Lung (tissue), 11 donors: ENCODE measurements at regions not wholly inside any gene's neighbourhood (a gene's known extent, or its start where the extent isn't known, plus 50 kb on each side); places are given as distances from the start of the nearest gene placed in this dataset.

Experiments
- ATAC-seq: fragments of 200-7000 bp; cut with Tn5 transposase; one replicate; pipeline ENCODE4 v1.9.1; 2020; ENCODE audit warnings: moderate number of reproducible peaks; ENCODE audit not compliant: insufficient read depth, low FRiP score
- DNase-seq, 3 donors: peaks; one replicate each; pipeline ENCODE4 v3.0.0-alpha.2; 2013 to 2017
- H3K27ac ChIP-seq, 2 donors: one replicate each; pipeline ENCODE4 v1.5.1; 2013; ENCODE audit warnings: mild to moderate bottlenecking in 2 of 2, moderate library complexity in 2 of 2, control low read depth in 1 of 2, inconsistent platforms in 1 of 2, low read depth in 1 of 2, low read length in 1 of 2
- H3K27me3 ChIP-seq, 3 donors: one replicate each; pipeline ENCODE4 v1.5.1; 2013; ENCODE audit warnings: low read length in 2 of 3; ENCODE audit not compliant: control insufficient read depth in 3 of 3, insufficient read depth in 3 of 3
- H3K36me3 ChIP-seq, 4 donors: one replicate each; pipeline ENCODE4 v1.5.1; 2013; ENCODE audit warnings: low read length in 4 of 4, mild to moderate bottlenecking in 1 of 4, moderate library complexity in 1 of 4; ENCODE audit not compliant: control insufficient read depth in 4 of 4, insufficient read depth in 4 of 4
- H3K4me1 ChIP-seq, 5 donors: one replicate each; pipeline ENCODE4 v1.5.1; 2013; ENCODE audit warnings: low read length in 5 of 5, mild to moderate bottlenecking in 2 of 5, moderate library complexity in 1 of 5; ENCODE audit not compliant: control insufficient read depth in 5 of 5, insufficient read depth in 5 of 5
- H3K4me3 ChIP-seq: one replicate; pipeline ENCODE4 v1.5.1; 2013; ENCODE audit warnings: mild to moderate bottlenecking, control low read depth, moderate library complexity
- H3K9ac ChIP-seq, 2 donors: one replicate each; pipeline ENCODE4 v1.5.1; 2013; ENCODE audit warnings: low read length in 2 of 2, control low read depth in 1 of 2; ENCODE audit not compliant: insufficient read depth in 1 of 2
- H3K9me3 ChIP-seq, 4 donors: one replicate each; pipeline ENCODE4 v1.5.1; 2013; ENCODE audit warnings: low read length in 3 of 4, mild to moderate bottlenecking in 1 of 4, moderate library complexity in 1 of 4; ENCODE audit not compliant: control insufficient read depth in 4 of 4, insufficient read depth in 3 of 4
- CTCF ChIP-seq: IDR thresholded peaks from 2 replicates; pipeline ENCODE4 v1.5.1; 2012; ENCODE audit warnings: mild to moderate bottlenecking; ENCODE audit errors: control extremely low read depth, extremely low read depth
- WGBS, 2 donors: extraction: QIAGEN DNeasy Blood & Tissue Kit; methylation state at CpG; one replicate each; pipeline ENCODE4 v1.1.7; 2013; 5-methylcytosine and 5-hydroxymethylcytosine counted together
- donor health status: control.
- donor health status: control.
- donor health status: Bipolar disorder and iron deficiency.
- donor health status: healthy.
- donor health status: DM: yes; HTN: yes; CAD: no.

GRCh38 chr3:14329842-14330241, 72.6 kb upstream of the SLC6A6 start:
- no peaks in the 10 kb centered on the region for H3K27me3 ChIP-seq

GRCh38 chr3:14330508-14330907, 71.9 kb upstream of the SLC6A6 start:
- DNase-seq (no peak), ATAC-seq (no peak)
- 95 to 96% methylated on average over 10 of the region's 10 CpGs for WGBS, 2 donors
- TF ChIP-seq CTCF: no peak
- Histone ChIP-seq H3K9me3 (no peaks in the 10 kb centered on the region), H3K4me1 (peaks cover 0 to 4% (median 0%) of the 10 kb centered on the region in 5 donors), H3K27ac (no peak overlapping the region), H3K36me3 (no peaks in the 10 kb centered on the region), H3K9ac (no peak overlapping the region), H3K27me3 (no peaks in the 10 kb centered on the region), H3K4me3 (no peak overlapping the region)

More at GRCh38 chr3:14329842-14330241, 72.6 kb upstream of the SLC6A6 start:
- no peak for DNase-seq
- Histone ChIP-seq H3K27ac (no peak overlapping the region), H3K4me3 (no peak overlapping the region), H3K4me1 (peaks cover 0 to 4% (median 0%) of the 10 kb centered on the region in 5 donors), H3K9me3 (no peaks in the 10 kb centered on the region), H3K9ac (no peak overlapping the region), H3K36me3 (no peaks in the 10 kb centered on the region)
- ATAC-seq: no peak
- WGBS, 2 donors: 89 to 92% methylated on average over 7 of the region's 7 CpGs
- no peak for TF ChIP-seq CTCF

GRCh38 chr3:14331251-14331650, 71.2 kb upstream of the SLC6A6 start:
- no peaks in the 10 kb centered on the region for H3K9me3 ChIP-seq
- no peak overlapping the region for H3K27ac ChIP-seq
- TF ChIP-seq CTCF: no peak
- H3K4me3 ChIP-seq: no peak overlapping the region
- H3K27me3 ChIP-seq: no peaks in the 10 kb centered on the region
- ATAC-seq: no peak
- no peaks in the 10 kb centered on the region for H3K36me3 ChIP-seq
- no peak for DNase-seq
- H3K9ac ChIP-seq: no peak overlapping the region
- WGBS, 2 donors: 94 to 98% methylated on average over 6 of the region's 6 CpGs
- no peaks in the 10 kb centered on the region for H3K4me1 ChIP-seq

- DNase-seq (no peak), ATAC-seq (no peak)
- no peaks in the 10 kb centered on the region for H3K27me3 ChIP-seq
- H3K4me1 ChIP-seq: peaks cover 0 to 4% (median 0%) of the 10 kb centered on the region in 5 donors
- H3K4me3 ChIP-seq: no peak overlapping the region
- no peak for TF ChIP-seq CTCF
- no peaks in the 10 kb centered on the region for H3K9me3 ChIP-seq
- 97% methylated on average over 5 of the region's 5 CpGs for WGBS, 2 donors
- H3K27ac ChIP-seq: no peak overlapping the region
- no peaks in the 10 kb centered on the region for H3K36me3 ChIP-seq
- H3K9ac ChIP-seq: no peak overlapping the region
Observed at GRCh38 chr3:14332392-14332791, 70.0 kb upstream of the SLC6A6 start.
